GM18858 (cell line): ENCODE measurements at regions not wholly inside any gene's neighbourhood (a gene's known extent, or its start where the extent isn't known, plus 50 kb on each side); places are given as distances from the start of the nearest gene placed in this dataset.

ENCODE experiments used
- ATAC-seq: cut with Tn5 transposase; IDR thresholded peaks from one replicate; pipeline ENCODE4 v1.9.1; 2021; ENCODE audit not compliant: unreplicated experiment

GRCh38 chr12:65596514-65597091 is 227.7 kb upstream of the HMGA2 start:
- ATAC-seq = no peak

- no peak for ATAC-seq
These were observed 226.8 kb upstream of the HMGA2 start for GRCh38 chr12:65597527-65597926.

- ATAC-seq = no peak
These were observed 225.6 kb upstream of the HMGA2 start for GRCh38 chr12:65598688-65599087.

- no peak for ATAC-seq
These were observed 222.1 kb upstream of the HMGA2 start for GRCh38 chr12:65602253-65602609.

- ATAC-seq = no peak
These were observed 221.5 kb upstream of the HMGA2 start for GRCh38 chr12:65602610-65603295.

GRCh38 chr12:65603438-65604351 is 220.6 kb upstream of the HMGA2 start:
- no peak for ATAC-seq

GRCh38 chr12:65605019-65605418 is 219.3 kb upstream of the HMGA2 start:
- ATAC-seq = no peak

GRCh38 chr12:65606008-65606766 is 218.1 kb upstream of the HMGA2 start:
- no peak for ATAC-seq

- no peak for ATAC-seq
These were observed 216.9 kb upstream of the HMGA2 start for GRCh38 chr12:65607401-65607841.

- ATAC-seq = no peak
These were observed 215.9 kb upstream of the HMGA2 start for GRCh38 chr12:65608319-65608916.

GRCh38 chr12:65609359-65609771 is 214.9 kb upstream of the HMGA2 start:
- no peak for ATAC-seq

GRCh38 chr12:65611396-65611795 is 212.9 kb upstream of the HMGA2 start:
- ATAC-seq = no peak

GRCh38 chr12:65612440-65612839 is 211.8 kb upstream of the HMGA2 start:
- ATAC-seq = no peak

GRCh38 chr12:65613692-65614091 is 210.6 kb upstream of the HMGA2 start:
- no peak for ATAC-seq

GRCh38 chr12:65614259-65614889 is 209.9 kb upstream of the HMGA2 start:
- no peak for ATAC-seq

GRCh38 chr12:65615118-65615517 is 209.2 kb upstream of the HMGA2 start:
- no peak for ATAC-seq

GRCh38 chr12:65616022-65616421 is 208.3 kb upstream of the HMGA2 start:
- no peak for ATAC-seq

- no peak for ATAC-seq
These were observed 205.7 kb upstream of the HMGA2 start for GRCh38 chr12:65618588-65618987.

GRCh38 chr12:65619018-65619417 is 205.3 kb upstream of the HMGA2 start:
- ATAC-seq = no peak

- no peak for ATAC-seq
These were observed 204.2 kb upstream of the HMGA2 start for GRCh38 chr12:65620046-65620445.
